NCI-H2196 (cell line): ENCODE measurements at regions not wholly inside any gene's neighbourhood (a gene's known extent, or its start where the extent isn't known, plus 50 kb on each side); places are given as distances from the start of the nearest gene placed in this dataset.
"Not testable (repeated sequence)": the region's sequence is repeated elsewhere in the genome, so short reads cannot be mapped to it uniquely, and the experiment has no call there.

Source experiments
- DNase-seq: peaks from one replicate; lab custom pipeline; 2025; ENCODE audit not compliant: unreplicated experiment; lab: John Stamatoyannopoulos, UW

- no peak for DNase-seq
Observed at GRCh38 chr12:126218697-126219096, 1153.5 kb downstream of the AACS start.

- DNase-seq: no peak
Observed at GRCh38 chr12:126219139-126219538, 1153.9 kb downstream of the AACS start.

- no peak for DNase-seq
Observed at GRCh38 chr12:126219654-126220279, 1154.5 kb downstream of the AACS start.

- DNase-seq: no peak
Observed at GRCh38 chr12:126224032-126224431, 1158.8 kb downstream of the AACS start.

GRCh38 chr12:126228936-126229335 lies 1163.7 kb downstream of the AACS start:
- no peak for DNase-seq

GRCh38 chr12:126232711-126233110 lies 1167.5 kb downstream of the AACS start:
- DNase-seq: no peak

GRCh38 chr12:126233625-126234024 lies 1168.4 kb downstream of the AACS start:
- no peak for DNase-seq

GRCh38 chr12:126243814-126244440 lies 1178.7 kb downstream of the AACS start:
- DNase-seq: no peak

- no peak for DNase-seq
Observed at GRCh38 chr12:126247936-126248335, 1182.7 kb downstream of the AACS start.

- DNase-seq: no peak
Observed at GRCh38 chr12:126248871-126249403, 1183.7 kb downstream of the AACS start.

GRCh38 chr12:126258190-126258589 lies 1193.0 kb downstream of the AACS start:
- no peak for DNase-seq

GRCh38 chr12:126262829-126263228 lies 1197.6 kb downstream of the AACS start:
- DNase-seq: no peak

GRCh38 chr12:126268222-126268621 lies 1203.0 kb downstream of the AACS start:
- no peak for DNase-seq

- DNase-seq: no peak
Observed at GRCh38 chr12:126271159-126271558, 1205.9 kb downstream of the AACS start.

- no peak for DNase-seq
Observed at GRCh38 chr12:126282691-126283090, 1217.5 kb downstream of the AACS start.

- DNase-seq: no peak
Observed at GRCh38 chr12:126286203-126286602, 1221.0 kb downstream of the AACS start.

- no peak for DNase-seq
Observed at GRCh38 chr12:126290456-126290855, 1225.2 kb downstream of the AACS start.

GRCh38 chr12:126291987-126292386 lies 1226.8 kb downstream of the AACS start:
- not testable (repeated sequence) for DNase-seq

GRCh38 chr12:126295652-126296051 lies 1230.4 kb downstream of the AACS start:
- DNase-seq: no peak

GRCh38 chr12:126309278-126309677 lies 1244.0 kb downstream of the AACS start:
- DNase-seq: no peak

GRCh38 chr12:126312457-126312856 lies 1247.2 kb downstream of the AACS start:
- no peak for DNase-seq

GRCh38 chr12:126316411-126316810 lies 1251.2 kb downstream of the AACS start:
- DNase-seq: no peak
